GM12878 (cell line): ENCODE measurements at regions not wholly inside any gene's neighbourhood (a gene's known extent, or its start where the extent isn't known, plus 50 kb on each side); places are given as distances from the start of the nearest gene placed in this dataset.

Source experiments
- ATAC-seq: fragments of 200-7000 bp; cut with Tn5 transposase; 3 replicates; pipeline ENCODE4 v1.9.1; 2020; ENCODE audit warnings: mild to moderate bottlenecking, moderate library complexity
- BruUV-seq: library from RNA; stranded (reverse); fragments of 400-500 nt; replicated peaks from 2 replicates; lab custom pipeline; 2021; lab: Mats Ljungman, UMichigan
- CTCF ChIA-PET: fragments of 300-600 bp; sonication (Branson Sonifier 250); formaldehyde crosslinking; extraction: SDS; loops from one replicate; lab custom pipeline; 2021; ENCODE audit warnings: inconsistent platforms; lab: Yijun Ruan, JAX
- POLR2A ChIA-PET: fragments of 350-600 bp; formaldehyde crosslinking; extraction: SDS; loops from one replicate; lab custom pipeline; 2021; ENCODE audit warnings: inconsistent platforms; lab: Charles Lee
- RAD21 ChIA-PET: fragments of 300-600 bp; sonication (Branson Sonifier 250); formaldehyde crosslinking; loops from one replicate; lab custom pipeline; 2023; ENCODE audit warnings: antibody characterized with exemption; ENCODE audit not compliant: unreplicated experiment; lab: Charles Lee
- SMC1A ChIA-PET: fragments of 300-600 bp; sonication (Branson Sonifier 250); formaldehyde crosslinking; loops from one replicate; lab custom pipeline; 2023; ENCODE audit not compliant: unreplicated experiment, uncharacterized antibody; lab: Charles Lee
- DNase-seq: peaks from one replicate; pipeline ENCODE4 v3.0.0-alpha.2; 2011; ENCODE audit warnings: low read depth, low spot score
- FAIRE-seq: peaks from 3 replicates; lab custom pipeline; 2011; peaks lifted over from hg19 to GRCh38; lab: Jason Lieb, UNC
- H2AFZ ChIP-seq: 2 replicates; pipeline ENCODE4 v1.6.0; 2011; ENCODE audit warnings: low read depth, low read length, control low read depth; ENCODE audit not compliant: control insufficient read depth
- H3K27ac ChIP-seq: 2 replicates; pipeline ENCODE4 v1.5.1; 2011; ENCODE audit warnings: control low read depth; ENCODE audit not compliant: control insufficient read depth, insufficient read depth
- H3K27me3 ChIP-seq, 2 experiments: replicated peaks in 1 of 2; 2 replicates each; pipeline versions ENCODE4 v1.6.0 to v1.6.1; 2011; ENCODE audit warnings: low read length in 1 of 2; ENCODE audit not compliant: control insufficient read depth in 2 of 2, insufficient read depth in 2 of 2
- H3K36me3 ChIP-seq, 2 experiments: 2 replicates each; pipeline ENCODE4 v1.5.1; 2011; ENCODE audit warnings: low read length in 1 of 2; ENCODE audit not compliant: control insufficient read depth in 2 of 2, insufficient read depth in 2 of 2
- H3K4me1 ChIP-seq: 2 replicates; pipeline ENCODE4 v1.6.1; 2011; ENCODE audit warnings: mild to moderate bottlenecking, low read length, moderate library complexity, mixed read lengths; ENCODE audit not compliant: control insufficient read depth, insufficient read depth
- H3K4me2 ChIP-seq: 2 replicates; pipeline ENCODE4 v1.6.0; 2011; ENCODE audit warnings: control low read depth; ENCODE audit not compliant: control insufficient read depth, insufficient read depth
- H3K4me3 ChIP-seq: fragments of 200-600 bp; sonication (generic); 2 replicates; pipeline ENCODE4 v1.5.1; 2016
- H3K79me2 ChIP-seq: 2 replicates; pipeline ENCODE4 v1.6.0; 2011; ENCODE audit warnings: low read length; ENCODE audit not compliant: control insufficient read depth, insufficient read depth
- H3K9ac ChIP-seq: 2 replicates; pipeline ENCODE4 v1.8.0; 2011; ENCODE audit warnings: low read length, control low read depth, mixed read lengths; ENCODE audit not compliant: control insufficient read depth, insufficient read depth
- H3K9me3 ChIP-seq: replicated peaks from 3 replicates; pipeline ENCODE4 v1.5.1; 2011; ENCODE audit warnings: mild to moderate bottlenecking, low read length; ENCODE audit not compliant: control insufficient read depth, insufficient read depth
- H4K20me1 ChIP-seq: 2 replicates; pipeline ENCODE4 v1.6.0; 2011; ENCODE audit not compliant: control insufficient read depth, insufficient read depth
- ATF3 ChIP-seq: IDR thresholded peaks from 2 replicates; pipeline ENCODE4 v1.6.1; 2011; ENCODE audit warnings: low read depth, mild to moderate bottlenecking, low read length, moderate library complexity, borderline replicate concordance; ENCODE audit errors: extremely low read depth
- CBX3 ChIP-seq: fragments of 200-600 bp; sonication (generic); IDR thresholded peaks from 2 replicates; pipeline ENCODE4 v1.6.1; 2016; ENCODE audit warnings: low read depth, borderline replicate concordance
- E2F8 ChIP-seq: fragments of 450-650 bp; IDR thresholded peaks from 2 replicates; pipeline ENCODE4 v1.6.1; 2018; ENCODE audit warnings: mild to moderate bottlenecking, low read depth, moderate library complexity; ENCODE audit not compliant: partially characterized antibody
- GATAD2B ChIP-seq: fragments of 450-650 bp; conservative IDR thresholded peaks from 2 replicates; pipeline ENCODE4 v1.6.1; 2017; ENCODE audit warnings: low read depth, mild to moderate bottlenecking, moderate library complexity
- JUND ChIP-seq: IDR thresholded peaks from 2 replicates; pipeline ENCODE4 v1.6.1; 2012; ENCODE audit warnings: low read depth, mild to moderate bottlenecking, low read length, improper control_type of control experiment, moderate library complexity
- MYB ChIP-seq: fragments of 150-350 bp; IDR thresholded peaks from 2 replicates; pipeline ENCODE4 v1.6.1; 2014; ENCODE audit warnings: mild to moderate bottlenecking, low read depth, low read length, borderline replicate concordance
- NFYB ChIP-seq: IDR thresholded peaks from 2 replicates; pipeline ENCODE4 v1.6.1; 2011; ENCODE audit warnings: low read depth, mild to moderate bottlenecking, low read length, improper control_type of control experiment, moderate library complexity; ENCODE audit not compliant: insufficient read depth
- RELA ChIP-seq: fragments of 450-650 bp; IDR thresholded peaks from 2 replicates; pipeline ENCODE4 v1.8.0; 2014; ENCODE audit warnings: borderline replicate concordance; ENCODE audit not compliant: partially characterized antibody
- REST ChIP-seq: IDR thresholded peaks from 2 replicates; pipeline ENCODE4 v1.6.1; 2012; ENCODE audit warnings: mild to moderate bottlenecking, low read depth, low read length
- SIN3A ChIP-seq: IDR thresholded peaks from 2 replicates; pipeline ENCODE4 v1.6.1; 2012; ENCODE audit warnings: low read depth, low read length, improper control_type of control experiment
- SRF ChIP-seq, 2 experiments: IDR thresholded peaks; 2 replicates each; pipeline ENCODE4 v1.6.1; 2011; ENCODE audit warnings: low read depth in 2 of 2, low read length in 2 of 2, mild to moderate bottlenecking in 1 of 2, moderate library complexity in 1 of 2
- WRNIP1 ChIP-seq: IDR thresholded peaks from 2 replicates; pipeline ENCODE4 v1.6.1; 2011; ENCODE audit warnings: low read depth, low read length, improper control_type of control experiment, borderline replicate concordance
- WGBS: methylation state at CpG from one replicate; pipeline ENCODE4 v1.1.6; 2016; ENCODE audit warnings: low lambda C conversion rate; ENCODE audit not compliant: insufficient replicate concordance, insufficient coverage; ENCODE audit errors: missing lambda C conversion rate; 5-methylcytosine and 5-hydroxymethylcytosine counted together
- in situ Hi-C: fragments of 300-500 bp; cut with MboI; formaldehyde crosslinking; loops from 9 replicates; pipeline ENCODE4 v1.14.3; 2018; ENCODE audit warnings: mixed read lengths
- intact Hi-C: fragments of 100-400 bp; cut with micrococcal nuclease; formaldehyde crosslinking; loops from one replicate; pipeline ENCODE4 v1.14.2; 2022; ENCODE audit not compliant: unreplicated experiment
- TF ChIP-seq, protein P1 (sequence below): fragments of 450-650 bp; IDR thresholded peaks from 2 replicates; pipeline ENCODE4 v1.6.1; 2016; ENCODE audit warnings: mild to moderate bottlenecking
- TF ChIP-seq, protein P2 (sequence below): IDR thresholded peaks from 2 replicates; pipeline ENCODE4 v1.6.1; 2012; ENCODE audit warnings: low read depth, low read length, improper control_type of control experiment

- no peak overlapping the region for H3K9ac ChIP-seq
- H3K4me3 ChIP-seq: no peak overlapping the region
- H3K4me2 ChIP-seq: no peak overlapping the region
- intact Hi-C loops: no loop called here
- H2AFZ ChIP-seq: no peak overlapping the region
- H4K20me1 ChIP-seq: no peaks in the 10 kb centered on the region
- BruUV-seq: no TSS peak
- H3K79me2 ChIP-seq: no peaks in the 10 kb centered on the region
- CTCF ChIA-PET: interaction anchor here (0.6 kb wide), 2 partner anchors 26 to 103 kb away, joined by 3 read pairs; no protein-coding TSS in a partner anchor
- in situ Hi-C loops: no loop called here
- no peaks in the 10 kb centered on the region for H3K9me3 ChIP-seq
- ATAC-seq (no peak), FAIRE-seq (no peak), DNase-seq (no peak)
- no peaks in the 10 kb centered on the region for H3K27me3 ChIP-seq
- POLR2A ChIA-PET: interaction anchor here (0.8 kb wide), 1 partner anchor 11 kb away, joined by 3 read pairs; no protein-coding TSS in a partner anchor
- no peak overlapping the region for H3K27ac ChIP-seq
- SMC1A ChIA-PET: interaction anchor here (0.6 to 1.7 kb wide), 3 partner anchors 14 to 905 kb away, joined by 3 read pairs; no protein-coding TSS in a partner anchor
- RAD21 ChIA-PET: no interaction called here
- no peaks in the 10 kb centered on the region for H3K36me3 ChIP-seq
- H3K4me1 ChIP-seq: no peaks in the 10 kb centered on the region
- WGBS: 56% methylated on average over 8 of the region's 8 CpGs
- TF ChIP-seq CBX3: no peak
- TF ChIP-seq, protein P1, sequence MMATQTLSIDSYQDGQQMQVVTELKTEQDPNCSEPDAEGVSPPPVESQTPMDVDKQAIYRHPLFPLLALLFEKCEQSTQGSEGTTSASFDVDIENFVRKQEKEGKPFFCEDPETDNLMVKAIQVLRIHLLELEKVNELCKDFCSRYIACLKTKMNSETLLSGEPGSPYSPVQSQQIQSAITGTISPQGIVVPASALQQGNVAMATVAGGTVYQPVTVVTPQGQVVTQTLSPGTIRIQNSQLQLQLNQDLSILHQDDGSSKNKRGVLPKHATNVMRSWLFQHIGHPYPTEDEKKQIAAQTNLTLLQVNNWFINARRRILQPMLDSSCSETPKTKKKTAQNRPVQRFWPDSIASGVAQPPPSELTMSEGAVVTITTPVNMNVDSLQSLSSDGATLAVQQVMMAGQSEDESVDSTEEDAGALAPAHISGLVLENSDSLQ: no peak
- TF ChIP-seq REST: no peak
- TF ChIP-seq MYB: no peak
- no peak for TF ChIP-seq GATAD2B
- TF ChIP-seq WRNIP1: no peak
- TF ChIP-seq, protein P2, sequence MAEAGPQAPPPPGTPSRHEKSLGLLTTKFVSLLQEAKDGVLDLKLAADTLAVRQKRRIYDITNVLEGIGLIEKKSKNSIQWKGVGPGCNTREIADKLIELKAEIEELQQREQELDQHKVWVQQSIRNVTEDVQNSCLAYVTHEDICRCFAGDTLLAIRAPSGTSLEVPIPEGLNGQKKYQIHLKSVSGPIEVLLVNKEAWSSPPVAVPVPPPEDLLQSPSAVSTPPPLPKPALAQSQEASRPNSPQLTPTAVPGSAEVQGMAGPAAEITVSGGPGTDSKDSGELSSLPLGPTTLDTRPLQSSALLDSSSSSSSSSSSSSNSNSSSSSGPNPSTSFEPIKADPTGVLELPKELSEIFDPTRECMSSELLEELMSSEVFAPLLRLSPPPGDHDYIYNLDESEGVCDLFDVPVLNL: no peak
- TF ChIP-seq E2F8: no peak
- TF ChIP-seq NFYB: no peak
- no peak for TF ChIP-seq RELA
- TF ChIP-seq SIN3A: no peak
- no peak for TF ChIP-seq JUND
- TF ChIP-seq ATF3: no peak
- TF ChIP-seq SRF (IDR thresholded peaks at IDR 0.05; ENCODE audit: low read depth in 2 of 2, low read length in 2 of 2): no peak
These were observed 231.1 kb downstream of the SOX4 start for GRCh38 chr6:21824431-21825177.
